Osteocyte (in vitro differentiated cells): ENCODE measurements at regions not wholly inside any gene's neighbourhood (a gene's known extent, or its start where the extent isn't known, plus 50 kb on each side); places are given as distances from the start of the nearest gene placed in this dataset.

Source experiments
- DNase-seq: peaks from one replicate; pipeline ENCODE4 v3.0.0; 2021; ENCODE audit warnings: mixed read lengths; ENCODE audit not compliant: unreplicated experiment; ENCODE audit errors: extremely low spot score
- H3K27ac Mint-ChIP-seq: one replicate; pipeline ENCODE4 v1.8.0; 2021; ENCODE audit warnings: mild to moderate bottlenecking, mixed read lengths; ENCODE audit not compliant: unreplicated experiment
- H3K27me3 Mint-ChIP-seq: one replicate; pipeline ENCODE4 v1.8.0; 2021; ENCODE audit warnings: mixed read lengths; ENCODE audit not compliant: unreplicated experiment
- H3K36me3 Mint-ChIP-seq: one replicate; pipeline ENCODE4 v1.8.0; 2021; ENCODE audit warnings: mixed read lengths; ENCODE audit not compliant: unreplicated experiment
- H3K4me1 Mint-ChIP-seq: one replicate; pipeline ENCODE4 v1.8.0; 2021; ENCODE audit warnings: mixed read lengths; ENCODE audit not compliant: unreplicated experiment
- H3K4me3 Mint-ChIP-seq: one replicate; pipeline ENCODE4 v1.8.0; 2021; ENCODE audit warnings: mild to moderate bottlenecking, moderate library complexity, mixed read lengths; ENCODE audit not compliant: unreplicated experiment
- H3K9me3 Mint-ChIP-seq: one replicate; pipeline ENCODE4 v1.8.0; 2021; ENCODE audit warnings: mixed read lengths; ENCODE audit not compliant: unreplicated experiment
- CTCF ChIP-seq: fragments of 200-600 bp; sonication (generic); IDR thresholded peaks from 2 replicates; pipeline ENCODE4 v1.5.0; 2021; ENCODE audit warnings: antibody characterized with exemption, mild to moderate bottlenecking, moderate library complexity

GRCh38 chr9:101860920-101861319, 122.5 kb upstream of the GRIN3A start:
- H3K4me1 Mint-ChIP-seq: no peaks in the 10 kb centered on the region
- H3K27me3 Mint-ChIP-seq: peaks cover 5% of the 10 kb centered on the region
- H3K4me3 Mint-ChIP-seq: no peak overlapping the region
- no peak overlapping the region for H3K27ac Mint-ChIP-seq
- H3K36me3 Mint-ChIP-seq: no peaks in the 10 kb centered on the region
- H3K9me3 Mint-ChIP-seq: no peaks in the 10 kb centered on the region
- no peak for TF ChIP-seq CTCF
- no peak for DNase-seq

DNA sequence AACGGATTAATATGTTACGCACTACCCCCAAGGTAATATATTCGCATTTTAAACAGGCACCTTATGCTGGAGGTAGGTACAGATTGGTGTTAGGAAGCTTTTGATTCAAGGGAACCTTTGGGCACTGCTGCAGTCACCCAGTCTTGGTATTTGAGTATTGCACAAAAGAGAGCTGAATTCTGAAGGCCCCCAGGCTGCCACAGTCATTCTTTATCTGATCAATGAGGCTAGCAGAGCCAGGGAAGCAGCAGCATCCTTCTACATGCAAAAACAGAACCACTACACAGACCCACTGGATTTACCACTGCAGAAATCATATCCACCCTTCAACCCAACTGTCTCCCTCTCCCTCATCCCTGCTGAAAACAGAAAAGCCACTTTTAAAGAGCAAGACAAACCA, 121.2 kb upstream of the GRIN3A start:
- DNase-seq: no peak
- Mint-ChIP-seq H3K9me3 (no peaks in the 10 kb centered on the region), H3K4me1 (no peaks in the 10 kb centered on the region), H3K27ac (no peak overlapping the region), H3K27me3 (peaks cover 5% of the 10 kb centered on the region), H3K36me3 (no peaks in the 10 kb centered on the region), H3K4me3 (no peak overlapping the region)
- no peak for TF ChIP-seq CTCF

DNA sequence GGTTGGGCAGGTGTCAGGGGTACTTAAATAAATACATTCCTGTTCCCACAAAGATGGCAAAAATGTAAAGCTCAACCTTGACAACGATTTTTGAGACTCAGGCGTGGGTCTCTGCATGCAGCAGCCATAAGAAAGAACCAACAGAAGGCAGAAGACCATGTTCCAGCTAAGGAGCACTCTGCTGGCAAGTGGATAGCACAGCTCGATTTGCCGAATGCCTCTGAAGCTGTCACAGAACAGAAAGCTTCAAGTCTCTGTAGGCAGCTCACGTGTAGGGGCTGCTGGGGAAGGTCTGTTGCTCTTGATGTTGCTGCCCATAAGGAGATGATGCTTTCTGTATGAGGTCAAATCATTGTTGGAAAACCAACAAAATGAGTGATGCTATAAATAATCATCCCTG, 119.6 kb upstream of the GRIN3A start:
- no peak overlapping the region for H3K27ac Mint-ChIP-seq
- no peak for TF ChIP-seq CTCF
- H3K4me3 Mint-ChIP-seq: no peak overlapping the region
- H3K4me1 Mint-ChIP-seq: no peaks in the 10 kb centered on the region
- H3K36me3 Mint-ChIP-seq: no peaks in the 10 kb centered on the region
- no peak for DNase-seq
- peaks cover 5% of the 10 kb centered on the region for H3K27me3 Mint-ChIP-seq
- H3K9me3 Mint-ChIP-seq: no peaks in the 10 kb centered on the region

DNA sequence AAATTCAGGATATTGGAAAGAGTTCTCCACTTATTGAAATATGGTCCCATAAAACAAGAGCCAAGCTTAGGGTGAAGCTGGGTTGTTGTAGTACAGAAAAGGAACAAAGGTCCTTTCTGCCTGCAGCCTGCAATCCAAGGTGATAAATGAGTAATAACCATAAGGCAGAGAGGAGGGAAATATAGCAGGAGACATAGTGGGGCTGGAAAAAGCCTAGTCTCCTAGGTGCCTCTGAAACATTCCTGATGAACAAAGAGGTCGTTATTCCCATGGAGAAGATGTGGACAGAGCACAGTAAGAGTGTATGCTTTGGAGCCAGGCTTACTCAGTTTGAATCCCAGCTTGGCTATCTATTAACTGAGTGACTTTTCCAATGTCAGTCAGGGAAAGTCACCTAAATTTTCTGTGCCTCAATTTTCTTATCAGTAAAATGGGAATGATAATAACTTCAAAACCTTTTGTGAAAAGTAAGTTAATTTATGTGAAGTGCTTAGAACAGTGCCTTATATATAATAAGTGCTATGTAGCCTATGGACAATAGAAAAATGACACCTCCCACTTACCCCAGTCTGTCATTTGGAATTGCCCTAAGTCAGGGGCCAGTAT, 110.8 kb upstream of the GRIN3A start:
- no peaks in the 10 kb centered on the region for H3K4me1 Mint-ChIP-seq
- no peak for DNase-seq
- no peaks in the 10 kb centered on the region for H3K36me3 Mint-ChIP-seq
- no peak overlapping the region for H3K4me3 Mint-ChIP-seq
- H3K27me3 Mint-ChIP-seq: no peaks in the 10 kb centered on the region
- no peak for TF ChIP-seq CTCF
- H3K9me3 Mint-ChIP-seq: no peaks in the 10 kb centered on the region
- H3K27ac Mint-ChIP-seq: no peak overlapping the region

DNA sequence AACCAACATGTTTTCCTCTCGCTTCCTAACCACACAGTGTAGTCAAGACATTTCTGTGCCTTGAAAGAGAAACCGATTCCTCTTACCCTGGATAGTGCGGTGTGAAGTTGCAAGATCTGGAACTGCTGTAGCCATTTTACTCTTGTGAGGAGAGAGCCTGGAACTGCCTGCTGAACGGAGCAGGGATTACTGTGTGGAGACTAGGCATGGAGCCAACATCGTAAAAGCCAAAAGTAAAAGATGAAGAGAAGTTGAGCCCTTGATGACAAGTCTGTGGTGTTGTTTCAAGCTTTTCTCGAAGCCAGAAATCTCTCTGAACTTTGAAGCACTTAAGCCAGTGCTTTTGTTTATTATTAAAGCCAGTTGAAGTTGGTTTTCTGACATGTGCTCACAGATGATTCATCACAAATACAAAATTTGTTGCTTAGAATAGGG, 110.1 kb upstream of the GRIN3A start:
- Mint-ChIP-seq H3K36me3 (no peaks in the 10 kb centered on the region), H3K27ac (no peak overlapping the region), H3K9me3 (no peaks in the 10 kb centered on the region), H3K27me3 (no peaks in the 10 kb centered on the region), H3K4me1 (no peaks in the 10 kb centered on the region), H3K4me3 (no peak overlapping the region)
- no peak for DNase-seq
- no peak for TF ChIP-seq CTCF
